ENCODE measurements at regions not wholly inside any gene's neighbourhood (a gene's known extent, or its start where the extent isn't known, plus 50 kb on each side); places are given as distances from the start of the nearest gene placed in this dataset.

GRCh38 chr16:8519179-8519578 lies 71.1 kb downstream of the TMEM114 start:
- Histone ChIP-seq H3K36me3 (no peaks in the 10 kb centered on the region), H3K27me3 (no peaks in the 10 kb centered on the region), H3K4me3 (no peak overlapping the region), H3K27ac (peak overlapping the region in 2 of 4 donors; percentile 40 to 43), H3K9me3 (no peaks in the 10 kb centered on the region), H3K4me1 (no peaks in the 10 kb centered on the region)
- TF ChIP-seq, protein P1, sequence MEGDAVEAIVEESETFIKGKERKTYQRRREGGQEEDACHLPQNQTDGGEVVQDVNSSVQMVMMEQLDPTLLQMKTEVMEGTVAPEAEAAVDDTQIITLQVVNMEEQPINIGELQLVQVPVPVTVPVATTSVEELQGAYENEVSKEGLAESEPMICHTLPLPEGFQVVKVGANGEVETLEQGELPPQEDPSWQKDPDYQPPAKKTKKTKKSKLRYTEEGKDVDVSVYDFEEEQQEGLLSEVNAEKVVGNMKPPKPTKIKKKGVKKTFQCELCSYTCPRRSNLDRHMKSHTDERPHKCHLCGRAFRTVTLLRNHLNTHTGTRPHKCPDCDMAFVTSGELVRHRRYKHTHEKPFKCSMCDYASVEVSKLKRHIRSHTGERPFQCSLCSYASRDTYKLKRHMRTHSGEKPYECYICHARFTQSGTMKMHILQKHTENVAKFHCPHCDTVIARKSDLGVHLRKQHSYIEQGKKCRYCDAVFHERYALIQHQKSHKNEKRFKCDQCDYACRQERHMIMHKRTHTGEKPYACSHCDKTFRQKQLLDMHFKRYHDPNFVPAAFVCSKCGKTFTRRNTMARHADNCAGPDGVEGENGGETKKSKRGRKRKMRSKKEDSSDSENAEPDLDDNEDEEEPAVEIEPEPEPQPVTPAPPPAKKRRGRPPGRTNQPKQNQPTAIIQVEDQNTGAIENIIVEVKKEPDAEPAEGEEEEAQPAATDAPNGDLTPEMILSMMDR (IDR thresholded peaks at IDR 0.05): no peak
- TF ChIP-seq POLR2A (IDR thresholded peaks at IDR 0.05): no peak
- no peak for DNase-seq

GRCh38 chr16:8517280-8517679 lies 73.0 kb downstream of the TMEM114 start:
- no peaks in the 10 kb centered on the region for H3K4me1 ChIP-seq
- no peak for DNase-seq
- no peak overlapping the region for H3K4me3 ChIP-seq
- H3K9me3 ChIP-seq: no peaks in the 10 kb centered on the region
- no peaks in the 10 kb centered on the region for H3K36me3 ChIP-seq
- no peak for TF ChIP-seq POLR2A (IDR thresholded peaks at IDR 0.05)
- TF ChIP-seq, protein P1 (IDR thresholded peaks at IDR 0.05): no peak
- no peaks in the 10 kb centered on the region for H3K27me3 ChIP-seq
- H3K27ac ChIP-seq: no peak overlapping the region

DNA sequence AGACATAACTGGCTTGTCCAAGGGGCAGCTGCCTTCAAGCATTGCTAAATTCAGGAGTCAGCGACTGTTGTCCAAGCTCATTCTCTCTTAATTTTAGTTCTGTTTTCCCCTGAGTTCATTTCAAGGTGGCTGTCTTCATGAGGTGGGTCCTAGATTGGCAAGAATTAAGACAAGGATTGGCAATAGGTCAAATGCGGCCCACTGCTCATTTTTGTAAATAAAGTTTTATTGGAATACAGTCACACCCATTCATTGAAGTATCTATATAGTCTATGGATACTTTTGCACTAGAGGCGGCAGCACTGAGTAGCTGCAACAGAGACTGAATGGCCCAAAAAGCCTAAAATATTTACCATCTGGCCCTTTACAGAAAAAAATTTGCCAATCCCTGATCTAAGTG lies 73.8 kb downstream of the TMEM114 start:
- Histone ChIP-seq H3K4me1 (no peaks in the 10 kb centered on the region), H3K27me3 (no peaks in the 10 kb centered on the region), H3K36me3 (no peaks in the 10 kb centered on the region), H3K27ac (no peak overlapping the region), H3K4me3 (no peak overlapping the region), H3K9me3 (no peaks in the 10 kb centered on the region)
- no peak for DNase-seq
- TF ChIP-seq, protein P1 (IDR thresholded peaks at IDR 0.05): no peak
- TF ChIP-seq POLR2A (IDR thresholded peaks at IDR 0.05): no peak

DNA sequence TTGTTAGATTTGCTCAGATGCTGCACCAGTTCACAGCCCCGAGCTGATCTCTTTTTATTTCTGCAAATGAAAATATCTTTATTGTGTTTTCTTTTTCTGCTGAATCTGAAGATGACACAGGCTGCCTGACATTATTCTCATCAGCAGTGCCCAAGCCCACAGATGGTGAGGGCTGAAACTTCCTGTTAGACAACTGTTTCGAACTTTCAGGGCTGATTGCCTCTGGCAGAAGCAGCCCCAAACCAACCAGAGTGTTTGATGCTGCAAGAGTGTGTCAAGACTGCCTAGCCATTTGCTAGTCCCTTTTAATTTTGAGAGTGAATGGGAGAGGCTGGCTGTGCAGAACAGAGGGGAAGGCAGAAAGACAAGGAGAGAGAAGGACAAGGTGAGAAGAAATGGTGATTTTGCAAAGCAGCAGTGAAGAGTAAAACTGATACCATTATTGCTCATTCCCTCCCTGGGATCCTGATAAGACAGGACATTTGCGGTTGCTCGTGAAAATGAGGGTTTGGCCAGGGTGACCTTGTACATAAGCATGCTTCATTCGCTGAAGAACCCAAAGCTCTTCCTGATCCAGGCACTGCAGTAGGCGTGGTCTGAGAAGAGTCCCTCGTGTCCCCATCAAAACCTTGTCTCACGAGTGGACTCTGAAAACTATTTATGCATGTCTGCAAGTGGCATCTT lies 77.2 kb downstream of the TMEM114 start:
- no peak for TF ChIP-seq POLR2A (IDR thresholded peaks at IDR 0.05)
- TF ChIP-seq, protein P1 (IDR thresholded peaks at IDR 0.05): no peak
- Histone ChIP-seq H3K9me3 (no peaks in the 10 kb centered on the region), H3K27ac (no peak overlapping the region), H3K4me3 (no peak overlapping the region), H3K36me3 (no peaks in the 10 kb centered on the region), H3K27me3 (no peaks in the 10 kb centered on the region), H3K4me1 (no peaks in the 10 kb centered on the region)
- DNase-seq: no peak

GRCh38 chr16:8511464-8511863 lies 78.8 kb downstream of the TMEM114 start:
- TF ChIP-seq, protein P1 (IDR thresholded peaks at IDR 0.05): no peak
- TF ChIP-seq POLR2A (IDR thresholded peaks at IDR 0.05): no peak
- DNase-seq: no peak

GRCh38 chr16:8510160-8510559 lies 80.2 kb downstream of the TMEM114 start:
- Histone ChIP-seq H3K4me3 (no peak overlapping the region), H3K36me3 (no peaks in the 10 kb centered on the region), H3K27me3 (no peaks in the 10 kb centered on the region), H3K4me1 (no peaks in the 10 kb centered on the region), H3K27ac (no peak overlapping the region), H3K9me3 (no peaks in the 10 kb centered on the region)
- no peak for DNase-seq
- TF ChIP-seq POLR2A (IDR thresholded peaks at IDR 0.05): no peak
- TF ChIP-seq, protein P1 (IDR thresholded peaks at IDR 0.05): no peak

More at GRCh38 chr16:8511464-8511863, 78.8 kb downstream of the TMEM114 start:
- H3K27me3 ChIP-seq: no peaks in the 10 kb centered on the region
- H3K4me1 ChIP-seq: no peaks in the 10 kb centered on the region
- H3K27ac ChIP-seq: no peak overlapping the region
- H3K36me3 ChIP-seq: no peaks in the 10 kb centered on the region
- H3K9me3 ChIP-seq: no peaks in the 10 kb centered on the region
- no peak overlapping the region for H3K4me3 ChIP-seq
